ENCODE measurements at regions not wholly inside any gene's neighbourhood (a gene's known extent, or its start where the extent isn't known, plus 50 kb on each side); places are given as distances from the start of the nearest gene placed in this dataset.

- H3K4me3 ChIP-seq (ENCODE audit: low read depth, poor library complexity, severe bottlenecking), result no peak overlapping the region
- 56 to 63% methylated on average over 1 of the region's 1 CpG for WGBS, 2 donors
- TF ChIP-seq POLR2A (IDR thresholded peaks at IDR 0.05) (no peak), CTCF (IDR thresholded peaks at IDR 0.05) (no peak)
- DNase-seq (ENCODE audit: low spot score in 2 of 2), result no peak
- intact Hi-C loops (cut with DNase I; ENCODE audit: low total_unique reads), result no loop called here
These were observed 51.2 kb upstream of the ABCC4 start for GRCh38 chr13:95352486-95352885.

- no peak for DNase-seq (ENCODE audit: low spot score in 2 of 2)
- no peak for TF ChIP-seq POLR2A (IDR thresholded peaks at IDR 0.05)
- no peak for TF ChIP-seq CTCF (IDR thresholded peaks at IDR 0.05)
- no peak overlapping the region for H3K4me3 ChIP-seq (ENCODE audit: low read depth, poor library complexity, severe bottlenecking)
- intact Hi-C loops (cut with DNase I; ENCODE audit: low total_unique reads), result no loop called here
- WGBS, 2 donors, result 91 to 95% methylated on average over 2 of the region's 2 CpGs
These were observed 52.9 kb upstream of the ABCC4 start for GRCh38 chr13:95354156-95354555.

GRCh38 chr13:95354680-95355487, 53.6 kb upstream of the ABCC4 start:
- no peak for TF ChIP-seq CTCF (IDR thresholded peaks at IDR 0.05)
- TF ChIP-seq POLR2A (IDR thresholded peaks at IDR 0.05), result no peak
- no peak overlapping the region for H3K4me3 ChIP-seq (ENCODE audit: low read depth, poor library complexity, severe bottlenecking)
- intact Hi-C loops (cut with DNase I; ENCODE audit: low total_unique reads), result no loop called here
- 52 to 55% methylated on average over 4 of the region's 4 CpGs for WGBS, 2 donors
- no peak for DNase-seq (ENCODE audit: low spot score in 2 of 2)

- WGBS, 2 donors, result 50 to 56% methylated on average over 6 of the region's 6 CpGs
- intact Hi-C loops (cut with DNase I; ENCODE audit: low total_unique reads), result no loop called here
- H3K4me3 ChIP-seq (ENCODE audit: low read depth, poor library complexity, severe bottlenecking), result no peak overlapping the region
- no peak for DNase-seq (ENCODE audit: low spot score in 2 of 2)
- no peak for TF ChIP-seq CTCF (IDR thresholded peaks at IDR 0.05)
- no peak for TF ChIP-seq POLR2A (IDR thresholded peaks at IDR 0.05)
These were observed 54.2 kb upstream of the ABCC4 start for GRCh38 chr13:95355494-95355893.

GRCh38 chr13:95356916-95357315, 55.7 kb upstream of the ABCC4 start:
- no peak for TF ChIP-seq CTCF (IDR thresholded peaks at IDR 0.05)
- TF ChIP-seq POLR2A (IDR thresholded peaks at IDR 0.05), result no peak
- intact Hi-C loops (cut with DNase I; ENCODE audit: low total_unique reads), result no loop called here
- no peak overlapping the region for H3K4me3 ChIP-seq (ENCODE audit: low read depth, poor library complexity, severe bottlenecking)
- WGBS, 2 donors, result 76 to 86% methylated on average over 2 of the region's 2 CpGs
- DNase-seq (ENCODE audit: low spot score in 2 of 2), result no peak

GRCh38 chr13:95357875-95358274, 56.6 kb upstream of the ABCC4 start:
- WGBS, 2 donors, result 84% methylated on average over 4 of the region's 4 CpGs
- TF ChIP-seq POLR2A (IDR thresholded peaks at IDR 0.05) (no peak), CTCF (IDR thresholded peaks at IDR 0.05) (no peak)
- DNase-seq (ENCODE audit: low spot score in 2 of 2), result no peak
- H3K4me3 ChIP-seq (ENCODE audit: low read depth, poor library complexity, severe bottlenecking), result no peak overlapping the region
- intact Hi-C loops (cut with DNase I; ENCODE audit: low total_unique reads), result no loop called here
